GM12878 (cell line): ENCODE measurements at regions not wholly inside any gene's neighbourhood (a gene's known extent, or its start where the extent isn't known, plus 50 kb on each side); places are given as distances from the start of the nearest gene placed in this dataset.

ENCODE experiments used
- EP300 ChIP-seq, 2 experiments: fragments of 150-350 bp in 1 of 2; IDR thresholded peaks; 2 replicates each; pipeline ENCODE4 v1.6.1; 2011 to 2012; ENCODE audit warnings: low read depth in 2 of 2, low read length in 2 of 2, borderline replicate concordance in 1 of 2, improper control_type of control experiment in 1 of 2, inconsistent platforms in 1 of 2; ENCODE audit not compliant: control insufficient read depth in 1 of 2
- EZH2 ChIP-seq: IDR thresholded peaks from 2 replicates; pipeline ENCODE4 v1.6.1; 2012; ENCODE audit warnings: low read depth, mild to moderate bottlenecking, control low read depth, inconsistent platforms, low read length, borderline replicate concordance; ENCODE audit not compliant: control insufficient read depth
- MYC ChIP-seq: IDR thresholded peaks from 2 replicates; pipeline ENCODE4 v1.6.1; 2011; ENCODE audit warnings: mild to moderate bottlenecking, low read length, moderate library complexity, inconsistent platforms; ENCODE audit not compliant: insufficient read depth, insufficient replicate concordance, insufficient read length, severe bottlenecking
- NFXL1 ChIP-seq: fragments of 450-650 bp; IDR thresholded peaks from 2 replicates; pipeline ENCODE4 v1.6.1; 2017; ENCODE audit warnings: antibody characterized with exemption, mild to moderate bottlenecking, borderline replicate concordance
- SP1 ChIP-seq: IDR thresholded peaks from one replicate; pipeline ENCODE4 v1.6.1; 2011; ENCODE audit warnings: low read depth, low read length
- ZNF24 ChIP-seq: fragments of 450-650 bp; IDR thresholded peaks from 2 replicates; pipeline ENCODE4 v1.6.1; 2017; ENCODE audit warnings: antibody characterized with exemption, mild to moderate bottlenecking
- ZNF384 ChIP-seq: IDR thresholded peaks from 2 replicates; pipeline ENCODE4 v1.6.1; 2012; ENCODE audit warnings: low read depth, mild to moderate bottlenecking, low read length, improper control_type of control experiment, borderline replicate concordance
- TF ChIP-seq, protein P1 (sequence below), 3 experiments: IDR thresholded peaks in 2 of 3; conservative IDR thresholded peaks in 1 of 3; 2 replicates each; pipeline ENCODE4 v1.5.1; 2011; ENCODE audit warnings: low read depth in 3 of 3, low read length in 3 of 3, mild to moderate bottlenecking in 3 of 3, control low read depth in 2 of 3, moderate library complexity in 2 of 3, inconsistent platforms in 1 of 3, mixed read lengths in 1 of 3; ENCODE audit not compliant: control insufficient read depth in 2 of 3, insufficient read depth in 1 of 3; ENCODE audit errors: extremely low read depth in 1 of 3
- TF ChIP-seq, protein P2 (sequence below): IDR thresholded peaks from 2 replicates; pipeline ENCODE4 v1.6.1; 2012; ENCODE audit warnings: low read depth, low read length, improper control_type of control experiment
- TF ChIP-seq, protein P3 (sequence below): IDR thresholded peaks from 2 replicates; pipeline ENCODE4 v1.6.1; 2011; ENCODE audit warnings: low read depth, low read length, improper control_type of control experiment, borderline replicate concordance

DNA sequence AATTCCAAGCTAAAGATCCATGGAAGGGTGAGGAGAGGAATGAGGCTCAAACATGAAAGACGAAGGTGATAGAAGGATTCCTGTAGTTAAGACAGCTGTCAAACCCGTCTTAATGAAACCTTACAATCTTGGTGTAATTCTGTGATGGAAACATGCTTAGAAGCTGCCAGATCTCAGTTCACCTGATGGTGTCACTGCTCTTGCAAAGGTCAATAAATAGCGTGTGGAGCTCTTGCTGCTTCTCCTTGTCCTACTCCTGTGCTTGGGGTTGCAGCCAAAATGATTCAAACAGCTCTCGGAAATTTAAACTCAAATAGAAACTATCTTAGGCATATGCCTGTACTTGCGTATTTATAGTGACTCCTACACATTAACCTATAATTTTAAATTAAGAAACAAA lies 1705.0 kb downstream of the OLFM4 start:
- TF ChIP-seq, protein P1, sequence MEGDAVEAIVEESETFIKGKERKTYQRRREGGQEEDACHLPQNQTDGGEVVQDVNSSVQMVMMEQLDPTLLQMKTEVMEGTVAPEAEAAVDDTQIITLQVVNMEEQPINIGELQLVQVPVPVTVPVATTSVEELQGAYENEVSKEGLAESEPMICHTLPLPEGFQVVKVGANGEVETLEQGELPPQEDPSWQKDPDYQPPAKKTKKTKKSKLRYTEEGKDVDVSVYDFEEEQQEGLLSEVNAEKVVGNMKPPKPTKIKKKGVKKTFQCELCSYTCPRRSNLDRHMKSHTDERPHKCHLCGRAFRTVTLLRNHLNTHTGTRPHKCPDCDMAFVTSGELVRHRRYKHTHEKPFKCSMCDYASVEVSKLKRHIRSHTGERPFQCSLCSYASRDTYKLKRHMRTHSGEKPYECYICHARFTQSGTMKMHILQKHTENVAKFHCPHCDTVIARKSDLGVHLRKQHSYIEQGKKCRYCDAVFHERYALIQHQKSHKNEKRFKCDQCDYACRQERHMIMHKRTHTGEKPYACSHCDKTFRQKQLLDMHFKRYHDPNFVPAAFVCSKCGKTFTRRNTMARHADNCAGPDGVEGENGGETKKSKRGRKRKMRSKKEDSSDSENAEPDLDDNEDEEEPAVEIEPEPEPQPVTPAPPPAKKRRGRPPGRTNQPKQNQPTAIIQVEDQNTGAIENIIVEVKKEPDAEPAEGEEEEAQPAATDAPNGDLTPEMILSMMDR (IDR thresholded peaks at IDR 0.05 in 2 of 3, conservative IDR thresholded peaks at IDR 0.05 in 1 of 3; ENCODE audit: control insufficient read depth in 2 of 3, extremely low read depth in 1 of 3, insufficient read depth in 1 of 3, low read depth in 3 of 3, low read length in 3 of 3), result no peak
- no peak for TF ChIP-seq SP1
- TF ChIP-seq EZH2, result no peak
- TF ChIP-seq NFXL1, result no peak
- TF ChIP-seq, protein P2, sequence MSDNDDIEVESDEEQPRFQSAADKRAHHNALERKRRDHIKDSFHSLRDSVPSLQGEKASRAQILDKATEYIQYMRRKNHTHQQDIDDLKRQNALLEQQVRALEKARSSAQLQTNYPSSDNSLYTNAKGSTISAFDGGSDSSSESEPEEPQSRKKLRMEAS, result no peak
- TF ChIP-seq, protein P3, sequence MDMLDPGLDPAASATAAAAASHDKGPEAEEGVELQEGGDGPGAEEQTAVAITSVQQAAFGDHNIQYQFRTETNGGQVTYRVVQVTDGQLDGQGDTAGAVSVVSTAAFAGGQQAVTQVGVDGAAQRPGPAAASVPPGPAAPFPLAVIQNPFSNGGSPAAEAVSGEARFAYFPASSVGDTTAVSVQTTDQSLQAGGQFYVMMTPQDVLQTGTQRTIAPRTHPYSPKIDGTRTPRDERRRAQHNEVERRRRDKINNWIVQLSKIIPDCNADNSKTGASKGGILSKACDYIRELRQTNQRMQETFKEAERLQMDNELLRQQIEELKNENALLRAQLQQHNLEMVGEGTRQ, result no peak
- TF ChIP-seq MYC, result no peak
- no peak for TF ChIP-seq ZNF384
- no peak for TF ChIP-seq ZNF24
- no peak for TF ChIP-seq EP300 (IDR thresholded peaks at IDR 0.05; ENCODE audit: borderline replicate concordance in 1 of 2, control insufficient read depth in 1 of 2, low read depth in 2 of 2, low read length in 2 of 2)
